Esophagus (tissue), 2 donors: ENCODE measurements at regions not wholly inside any gene's neighbourhood (a gene's known extent, or its start where the extent isn't known, plus 50 kb on each side); places are given as distances from the start of the nearest gene placed in this dataset.

Experiments used
- H3K27ac ChIP-seq, 2 donors: one replicate each; pipeline ENCODE4 v1.5.1; 2013; ENCODE audit warnings: low read depth in 2 of 2, mild to moderate bottlenecking in 2 of 2, inconsistent platforms in 1 of 2, low read length in 1 of 2, moderate library complexity in 1 of 2
- H3K27me3 ChIP-seq, 2 donors: one replicate each; pipeline ENCODE4 v1.6.1; 2013; ENCODE audit warnings: low read length in 2 of 2, control low read depth in 1 of 2, mild to moderate bottlenecking in 1 of 2; ENCODE audit not compliant: insufficient read depth in 2 of 2, control insufficient read depth in 1 of 2
- H3K36me3 ChIP-seq, 2 donors: one replicate each; pipeline ENCODE4 v1.6.1; 2013; ENCODE audit warnings: low read length in 1 of 2; ENCODE audit not compliant: control insufficient read depth in 2 of 2, insufficient read depth in 2 of 2
- H3K4me1 ChIP-seq, 2 donors: one replicate each; pipeline ENCODE4 v1.6.1; 2013; ENCODE audit warnings: low read length in 1 of 2; ENCODE audit not compliant: control insufficient read depth in 2 of 2, insufficient read depth in 2 of 2
- H3K4me3 ChIP-seq, 2 donors: one replicate each; pipeline ENCODE4 v1.5.1; 2013; ENCODE audit warnings: low read length in 2 of 2, mild to moderate bottlenecking in 2 of 2, low read depth in 1 of 2, moderate library complexity in 1 of 2
- H3K9me3 ChIP-seq, 2 donors: one replicate each; pipeline ENCODE4 v1.6.1; 2013; ENCODE audit warnings: mild to moderate bottlenecking in 2 of 2, low read depth in 1 of 2, low read length in 1 of 2, moderate library complexity in 1 of 2; ENCODE audit not compliant: control insufficient read depth in 2 of 2, insufficient read depth in 1 of 2
- WGBS, 2 donors: extraction: QIAGEN DNeasy Blood & Tissue Kit; methylation state at CpG; one replicate each; pipeline ENCODE4 v1.1.7; 2013; 5-methylcytosine and 5-hydroxymethylcytosine counted together
- donor health status: healthy with polysubstance abuse.
- donor health status: Bipolar disorder and iron deficiency.

DNA sequence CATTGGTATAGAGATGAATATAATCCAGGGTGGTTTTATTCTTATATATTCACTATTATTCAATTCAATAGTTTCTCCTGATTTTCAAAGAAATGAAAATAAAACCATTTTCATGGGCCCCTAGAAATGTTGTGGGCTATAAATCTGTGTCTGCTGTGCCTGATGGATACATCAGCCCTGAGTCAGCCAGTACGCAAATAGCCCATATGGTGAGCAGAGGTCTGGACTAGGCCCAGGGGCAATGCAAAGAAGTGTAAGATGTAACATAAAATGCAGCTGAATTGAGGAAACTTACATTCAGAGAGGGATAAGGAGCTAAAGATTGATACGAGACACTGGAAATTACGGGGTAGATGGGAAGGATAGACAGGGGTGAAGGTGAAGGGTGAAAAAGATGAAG is 122.5 kb downstream of the MAIP1 start:
- H3K27ac ChIP-seq, result no peak overlapping the region
- no peaks in the 10 kb centered on the region for H3K36me3 ChIP-seq
- no peaks in the 10 kb centered on the region for H3K4me1 ChIP-seq
- WGBS, 2 donors, result 94 to 96% methylated on average over 3 of the region's 3 CpGs
- H3K9me3 ChIP-seq, result no peaks in the 10 kb centered on the region
- no peaks in the 10 kb centered on the region for H3K27me3 ChIP-seq
- H3K4me3 ChIP-seq, result no peak overlapping the region

DNA sequence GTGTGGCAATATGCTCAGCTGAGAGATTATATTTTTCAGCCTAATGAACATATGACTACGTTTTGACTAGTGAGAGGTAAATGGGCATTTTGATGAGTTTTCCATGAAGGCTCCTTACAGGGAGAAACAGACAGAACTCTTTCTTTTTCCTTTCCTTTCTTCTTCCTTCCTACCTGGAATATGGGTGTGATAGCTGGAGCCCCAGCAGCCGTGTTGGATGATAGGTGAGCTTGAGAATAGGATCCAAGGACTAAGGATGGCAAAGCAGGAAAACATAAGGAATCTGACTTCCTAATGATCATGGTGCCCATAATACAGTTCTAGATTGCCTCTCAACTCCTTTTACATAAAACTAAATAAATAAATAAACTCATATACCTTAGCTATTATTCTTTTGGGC is 124.0 kb downstream of the MAIP1 start:
- no peaks in the 10 kb centered on the region for H3K27me3 ChIP-seq
- 88 to 92% methylated on average over 2 of the region's 2 CpGs for WGBS, 2 donors
- H3K9me3 ChIP-seq, result no peaks in the 10 kb centered on the region
- H3K4me1 ChIP-seq, result no peaks in the 10 kb centered on the region
- no peak overlapping the region for H3K4me3 ChIP-seq
- no peak overlapping the region for H3K27ac ChIP-seq
- no peaks in the 10 kb centered on the region for H3K36me3 ChIP-seq

- Histone ChIP-seq H3K4me3 (no peak overlapping the region), H3K9me3 (no peaks in the 10 kb centered on the region), H3K36me3 (no peaks in the 10 kb centered on the region), H3K27ac (no peak overlapping the region), H3K27me3 (no peaks in the 10 kb centered on the region), H3K4me1 (no peaks in the 10 kb centered on the region)
- 82 to 88% methylated on average over 8 of the region's 8 CpGs for WGBS, 2 donors
These were observed 125.9 kb downstream of the MAIP1 start for GRCh38 chr2:200081236-200081635.

- Histone ChIP-seq H3K4me3 (no peak overlapping the region), H3K4me1 (no peaks in the 10 kb centered on the region), H3K27ac (no peak overlapping the region), H3K27me3 (no peaks in the 10 kb centered on the region), H3K9me3 (no peaks in the 10 kb centered on the region), H3K36me3 (no peaks in the 10 kb centered on the region)
- 87 to 91% methylated on average over 2 of the region's 2 CpGs for WGBS, 2 donors
These were observed 126.4 kb downstream of the MAIP1 start for GRCh38 chr2:200081811-200082210.

GRCh38 chr2:200084036-200084435 is 128.7 kb downstream of the MAIP1 start:
- Histone ChIP-seq H3K27me3 (no peaks in the 10 kb centered on the region), H3K9me3 (no peaks in the 10 kb centered on the region), H3K4me1 (no peaks in the 10 kb centered on the region), H3K36me3 (no peaks in the 10 kb centered on the region), H3K27ac (no peak overlapping the region), H3K4me3 (no peak overlapping the region)

DNA sequence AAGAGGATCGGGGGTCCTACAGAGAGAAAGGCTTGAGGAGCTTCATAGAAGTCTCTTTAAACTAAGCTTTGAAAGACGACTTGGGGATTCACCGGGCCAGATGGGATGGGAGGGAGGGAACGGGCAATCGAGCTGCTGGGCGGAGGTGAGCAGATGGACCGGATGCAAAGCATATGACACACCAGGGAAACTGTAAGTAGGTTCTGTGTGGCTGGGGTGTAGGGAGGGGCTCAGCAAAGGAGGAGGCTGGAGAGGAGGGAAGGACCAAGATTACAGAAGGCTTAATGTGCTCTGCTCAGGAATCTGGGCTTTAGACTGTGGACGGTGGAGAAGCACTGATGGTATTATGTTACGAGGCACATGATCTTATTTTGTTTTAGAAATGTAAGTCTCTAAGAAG is 131.5 kb downstream of the MAIP1 start:
- Histone ChIP-seq H3K27me3 (no peaks in the 10 kb centered on the region), H3K27ac (no peak overlapping the region), H3K36me3 (no peaks in the 10 kb centered on the region), H3K4me3 (no peak overlapping the region), H3K9me3 (no peaks in the 10 kb centered on the region), H3K4me1 (no peaks in the 10 kb centered on the region)
- WGBS, 2 donors, result 86% methylated on average over 9 of the region's 9 CpGs

DNA sequence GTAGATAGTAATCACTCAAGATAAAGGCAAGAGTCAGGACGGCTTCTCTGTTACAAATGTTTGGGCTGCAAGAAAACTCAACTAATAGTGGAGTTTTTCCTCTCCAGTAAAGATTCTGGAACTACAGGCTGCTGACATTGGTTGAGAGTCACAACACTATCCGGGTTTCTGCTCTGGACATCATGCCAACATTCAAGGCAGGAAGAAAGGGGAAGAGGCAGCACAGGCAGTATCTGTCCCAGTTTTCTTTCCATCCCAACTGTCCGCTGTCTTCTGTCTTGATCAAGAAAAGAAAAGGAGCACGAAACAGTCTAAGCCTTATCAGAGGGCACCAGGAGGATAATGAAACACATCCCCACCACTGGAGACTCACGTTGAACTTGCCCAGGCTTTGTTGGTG is 132.1 kb downstream of the MAIP1 start:
- Histone ChIP-seq H3K27me3 (no peaks in the 10 kb centered on the region), H3K4me1 (no peaks in the 10 kb centered on the region), H3K4me3 (no peak overlapping the region), H3K9me3 (no peaks in the 10 kb centered on the region), H3K27ac (no peak overlapping the region), H3K36me3 (no peaks in the 10 kb centered on the region)
- 69 to 84% methylated on average over 5 of the region's 5 CpGs for WGBS, 2 donors

- no peak overlapping the region for H3K27ac ChIP-seq
- no peaks in the 10 kb centered on the region for H3K9me3 ChIP-seq
- no peaks in the 10 kb centered on the region for H3K4me1 ChIP-seq
- WGBS, 2 donors, result 76 to 82% methylated on average over 6 of the region's 6 CpGs
- H3K4me3 ChIP-seq, result no peak overlapping the region
- H3K27me3 ChIP-seq, result no peaks in the 10 kb centered on the region
- H3K36me3 ChIP-seq, result no peaks in the 10 kb centered on the region
These were observed 133.8 kb downstream of the MAIP1 start for GRCh38 chr2:200089040-200089755.

- Histone ChIP-seq H3K4me3 (no peak overlapping the region), H3K27ac (no peak overlapping the region), H3K27me3 (no peaks in the 10 kb centered on the region), H3K4me1 (no peaks in the 10 kb centered on the region), H3K9me3 (no peaks in the 10 kb centered on the region), H3K36me3 (no peaks in the 10 kb centered on the region)
- WGBS, 2 donors, result 83 to 90% methylated on average over 6 of the region's 6 CpGs
These were observed 134.4 kb downstream of the MAIP1 start for GRCh38 chr2:200089756-200090109.

GRCh38 chr2:200090683-200091082 is 135.3 kb downstream of the MAIP1 start:
- Histone ChIP-seq H3K36me3 (no peaks in the 10 kb centered on the region), H3K27me3 (no peaks in the 10 kb centered on the region), H3K9me3 (no peaks in the 10 kb centered on the region), H3K4me3 (no peak overlapping the region), H3K4me1 (no peaks in the 10 kb centered on the region), H3K27ac (no peak overlapping the region)
- 89 to 94% methylated on average over 6 of the region's 6 CpGs for WGBS, 2 donors
